Colonic mucosa (tissue), 4 donors: ENCODE measurements at regions not wholly inside any gene's neighbourhood (a gene's known extent, or its start where the extent isn't known, plus 50 kb on each side); places are given as distances from the start of the nearest gene placed in this dataset.

Experiments
- DNase-seq: peaks from one replicate; pipeline ENCODE4 v3.0.0-alpha.2; 2020
- H3K27ac ChIP-seq: fragments of 200-600 bp; one replicate; pipeline ENCODE4 v1.8.0; 2021
- H3K27me3 ChIP-seq: fragments of 200-600 bp; one replicate; pipeline ENCODE4 v1.8.0; 2021
- H3K36me3 ChIP-seq: fragments of 200-600 bp; one replicate; pipeline ENCODE4 v1.8.0; 2021
- H3K4me1 ChIP-seq: fragments of 200-600 bp; one replicate; pipeline ENCODE4 v1.8.0; 2021; ENCODE audit warnings: mild to moderate bottlenecking
- H3K4me3 ChIP-seq: fragments of 200-600 bp; one replicate; pipeline ENCODE4 v1.8.0; 2021
- H3K9ac ChIP-seq, 2 donors: one replicate each; pipeline ENCODE4 v1.7.0; 2013; ENCODE audit warnings: control low read depth in 2 of 2, low read depth in 2 of 2, low read length in 2 of 2
- H3K9me3 ChIP-seq: fragments of 200-600 bp; one replicate; pipeline ENCODE4 v1.8.0; 2021
- intact Hi-C: fragments of 100-400 bp; cut with DNase I; formaldehyde crosslinking; loops from one replicate; pipeline ENCODE4 v1.14.1; 2022
- TF ChIP-seq, protein P1 (sequence below): fragments of 200-600 bp; IDR thresholded peaks from one replicate; pipeline ENCODE4 v1.8.0; 2022; ENCODE audit warnings: antibody characterized with exemption, mild to moderate bottlenecking
- donor health status: healthy.
- donor health status: DM: no; HTN: no; CAD: no.
- donor health status: DM: no; HTN: no; CAD: no.

GRCh38 chr22:34855471-34855870, 210.5 kb upstream of the ISX start:
- intact Hi-C loops, result no loop called here
- Histone ChIP-seq H3K27ac (no peak overlapping the region), H3K9ac (no peak overlapping the region), H3K4me1 (no peaks in the 10 kb centered on the region), H3K27me3 (no peaks in the 10 kb centered on the region), H3K4me3 (no peak overlapping the region), H3K9me3 (no peaks in the 10 kb centered on the region), H3K36me3 (no peaks in the 10 kb centered on the region)
- no peak for DNase-seq
- TF ChIP-seq, protein P1, sequence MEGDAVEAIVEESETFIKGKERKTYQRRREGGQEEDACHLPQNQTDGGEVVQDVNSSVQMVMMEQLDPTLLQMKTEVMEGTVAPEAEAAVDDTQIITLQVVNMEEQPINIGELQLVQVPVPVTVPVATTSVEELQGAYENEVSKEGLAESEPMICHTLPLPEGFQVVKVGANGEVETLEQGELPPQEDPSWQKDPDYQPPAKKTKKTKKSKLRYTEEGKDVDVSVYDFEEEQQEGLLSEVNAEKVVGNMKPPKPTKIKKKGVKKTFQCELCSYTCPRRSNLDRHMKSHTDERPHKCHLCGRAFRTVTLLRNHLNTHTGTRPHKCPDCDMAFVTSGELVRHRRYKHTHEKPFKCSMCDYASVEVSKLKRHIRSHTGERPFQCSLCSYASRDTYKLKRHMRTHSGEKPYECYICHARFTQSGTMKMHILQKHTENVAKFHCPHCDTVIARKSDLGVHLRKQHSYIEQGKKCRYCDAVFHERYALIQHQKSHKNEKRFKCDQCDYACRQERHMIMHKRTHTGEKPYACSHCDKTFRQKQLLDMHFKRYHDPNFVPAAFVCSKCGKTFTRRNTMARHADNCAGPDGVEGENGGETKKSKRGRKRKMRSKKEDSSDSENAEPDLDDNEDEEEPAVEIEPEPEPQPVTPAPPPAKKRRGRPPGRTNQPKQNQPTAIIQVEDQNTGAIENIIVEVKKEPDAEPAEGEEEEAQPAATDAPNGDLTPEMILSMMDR, result no peak

GRCh38 chr22:34858066-34858465, 207.9 kb upstream of the ISX start:
- no peak for DNase-seq
- TF ChIP-seq, protein P1, result no peak
- no peaks in the 10 kb centered on the region for H3K27me3 ChIP-seq
- intact Hi-C loops, result no loop called here
- no peaks in the 10 kb centered on the region for H3K9me3 ChIP-seq
- no peak overlapping the region for H3K27ac ChIP-seq
- H3K9ac ChIP-seq, result no peak overlapping the region
- H3K4me3 ChIP-seq, result no peak overlapping the region
- no peaks in the 10 kb centered on the region for H3K4me1 ChIP-seq
- no peaks in the 10 kb centered on the region for H3K36me3 ChIP-seq

GRCh38 chr22:34861787-34862186, 204.2 kb upstream of the ISX start:
- Histone ChIP-seq H3K27ac (no peak overlapping the region), H3K9ac (no peak overlapping the region), H3K4me1 (no peaks in the 10 kb centered on the region), H3K4me3 (no peak overlapping the region), H3K27me3 (no peaks in the 10 kb centered on the region), H3K36me3 (no peaks in the 10 kb centered on the region), H3K9me3 (no peaks in the 10 kb centered on the region)
- intact Hi-C loops, result no loop called here
- DNase-seq, result no peak
- TF ChIP-seq, protein P1, result no peak

GRCh38 chr22:34866081-34866480, 199.9 kb upstream of the ISX start:
- no peak overlapping the region for H3K4me3 ChIP-seq
- H3K27ac ChIP-seq, result no peak overlapping the region
- H3K4me1 ChIP-seq, result no peaks in the 10 kb centered on the region
- intact Hi-C loops, result no loop called here
- H3K27me3 ChIP-seq, result no peaks in the 10 kb centered on the region
- no peaks in the 10 kb centered on the region for H3K36me3 ChIP-seq
- H3K9me3 ChIP-seq, result no peaks in the 10 kb centered on the region
- no peak for DNase-seq
- TF ChIP-seq, protein P1, result no peak
- H3K9ac ChIP-seq, result no peak overlapping the region

DNA sequence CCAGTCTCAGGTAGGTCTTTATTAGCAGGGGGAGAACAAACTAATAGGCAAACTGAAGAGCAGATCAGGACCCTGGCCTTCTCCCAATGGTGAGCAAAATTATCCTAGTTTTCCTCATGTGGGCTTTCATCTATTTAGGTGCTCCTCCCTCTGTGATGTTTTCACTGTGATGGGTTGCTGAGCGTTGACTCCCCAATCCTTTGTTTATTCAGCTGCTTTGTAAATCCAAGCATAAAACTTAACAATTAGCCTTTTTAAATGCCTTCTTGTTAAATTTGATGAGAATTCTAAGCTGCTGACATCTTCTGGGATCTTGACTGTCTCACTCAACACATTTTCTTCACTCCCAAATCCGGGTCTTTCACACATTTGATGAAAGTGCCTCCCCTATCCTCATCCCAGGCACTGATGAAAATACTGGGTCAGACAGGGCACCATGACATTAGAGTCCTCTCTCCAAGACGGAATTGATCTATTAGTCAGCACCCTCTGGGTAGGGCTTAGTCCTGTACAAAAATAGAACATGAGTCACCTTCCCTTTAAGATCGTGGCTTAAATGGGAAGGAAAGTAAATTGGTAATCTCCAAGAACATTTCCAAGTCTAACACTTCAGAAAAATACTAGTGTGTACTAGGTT, 199.3 kb upstream of the ISX start:
- H3K36me3 ChIP-seq, result no peaks in the 10 kb centered on the region
- H3K4me3 ChIP-seq, result no peak overlapping the region
- TF ChIP-seq, protein P1, result no peak
- H3K9ac ChIP-seq, result no peak overlapping the region
- no peaks in the 10 kb centered on the region for H3K9me3 ChIP-seq
- intact Hi-C loops, result no loop called here
- no peaks in the 10 kb centered on the region for H3K27me3 ChIP-seq
- no peak overlapping the region for H3K27ac ChIP-seq
- no peaks in the 10 kb centered on the region for H3K4me1 ChIP-seq
- DNase-seq, result no peak
